Left renal pelvis (tissue), 4 donors: ENCODE measurements at regions not wholly inside any gene's neighbourhood (a gene's known extent, or its start where the extent isn't known, plus 50 kb on each side); places are given as distances from the start of the nearest gene placed in this dataset.
A peak's percentile ranks its signal among the peaks of the same experiment; 100 is the strongest.
"Not testable (repeated sequence)": the region's sequence is repeated elsewhere in the genome, so short reads cannot be mapped to it uniquely, and the experiment has no call there.

Experiments used
- DNase-seq, 4 donors: peaks; one replicate each; pipeline ENCODE4 v3.0.0-alpha.2; 2013; ENCODE audit warnings: low read depth in 4 of 4, low spot score in 3 of 4

- no peak for DNase-seq
Observed at GRCh38 chr2:37802211-37802752, 122.8 kb upstream of the RMDN2 start.

DNA sequence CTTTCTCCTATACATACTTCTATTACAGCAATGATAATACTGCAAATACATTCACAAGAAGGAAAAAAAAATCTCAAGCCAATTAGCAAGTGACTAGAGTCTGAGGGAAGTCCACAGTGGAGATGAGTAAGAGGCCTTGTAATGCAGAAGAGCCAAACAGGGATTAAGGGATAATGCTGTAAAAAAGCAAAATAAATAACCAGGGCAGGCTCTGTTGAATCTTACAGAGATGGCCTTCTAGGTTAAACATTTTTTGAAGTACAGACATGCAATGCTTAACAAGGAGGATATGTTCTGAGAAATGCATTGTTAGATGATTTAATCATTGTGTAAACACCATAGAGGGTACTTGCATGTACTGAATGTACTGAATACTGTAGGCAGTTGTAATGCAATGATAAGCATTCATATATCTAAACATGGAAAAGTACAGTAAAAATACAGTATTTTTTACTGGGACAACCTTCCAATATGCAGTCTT is 122.1 kb upstream of the RMDN2 start:
- DNase-seq = no peak

DNA sequence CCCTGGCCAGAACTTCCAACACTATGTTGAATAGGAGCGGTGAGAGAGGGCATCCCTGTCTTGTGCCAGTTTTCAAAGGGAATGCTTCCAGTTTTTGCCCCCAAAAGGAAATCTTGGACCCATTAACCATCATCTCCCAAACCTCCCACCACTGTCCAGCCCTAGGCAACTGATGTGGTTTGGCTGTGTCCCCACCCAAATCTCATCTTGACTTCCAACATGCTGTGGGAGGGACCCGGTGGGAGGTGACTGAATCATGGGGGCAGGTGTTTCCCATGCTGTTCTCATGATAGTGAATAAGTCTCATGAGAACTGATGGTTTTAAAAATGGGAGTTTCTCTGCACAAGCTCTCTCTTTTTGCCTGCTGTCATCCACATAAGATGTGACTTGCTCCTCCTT is 119.1 kb upstream of the RMDN2 start:
- not testable (repeated sequence) for DNase-seq

- no peak for DNase-seq
Observed at GRCh38 chr2:37809525-37809924, 115.6 kb upstream of the RMDN2 start.

- no peak for DNase-seq
Observed at GRCh38 chr2:37809931-37810570, 115.0 kb upstream of the RMDN2 start.

DNA sequence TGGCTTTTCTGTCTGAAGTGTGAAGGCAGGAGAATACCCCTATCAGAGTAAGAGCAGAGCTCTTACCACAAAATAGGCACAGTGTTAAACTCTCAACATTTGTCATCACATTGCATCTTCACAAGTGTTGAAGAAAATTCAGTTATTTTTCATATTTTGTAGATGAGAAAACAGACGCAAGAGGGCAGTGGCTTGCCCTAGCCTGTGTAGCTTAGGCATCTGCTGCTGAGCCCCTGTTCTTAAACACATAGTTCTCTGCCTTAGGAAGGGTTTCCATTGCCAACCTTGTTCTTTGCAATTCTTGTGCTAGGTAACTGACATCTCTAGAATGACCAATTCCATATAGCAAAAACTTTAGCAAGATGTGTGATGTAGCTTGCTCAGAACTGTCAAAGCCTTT is 112.7 kb upstream of the RMDN2 start:
- no peak for DNase-seq

DNA sequence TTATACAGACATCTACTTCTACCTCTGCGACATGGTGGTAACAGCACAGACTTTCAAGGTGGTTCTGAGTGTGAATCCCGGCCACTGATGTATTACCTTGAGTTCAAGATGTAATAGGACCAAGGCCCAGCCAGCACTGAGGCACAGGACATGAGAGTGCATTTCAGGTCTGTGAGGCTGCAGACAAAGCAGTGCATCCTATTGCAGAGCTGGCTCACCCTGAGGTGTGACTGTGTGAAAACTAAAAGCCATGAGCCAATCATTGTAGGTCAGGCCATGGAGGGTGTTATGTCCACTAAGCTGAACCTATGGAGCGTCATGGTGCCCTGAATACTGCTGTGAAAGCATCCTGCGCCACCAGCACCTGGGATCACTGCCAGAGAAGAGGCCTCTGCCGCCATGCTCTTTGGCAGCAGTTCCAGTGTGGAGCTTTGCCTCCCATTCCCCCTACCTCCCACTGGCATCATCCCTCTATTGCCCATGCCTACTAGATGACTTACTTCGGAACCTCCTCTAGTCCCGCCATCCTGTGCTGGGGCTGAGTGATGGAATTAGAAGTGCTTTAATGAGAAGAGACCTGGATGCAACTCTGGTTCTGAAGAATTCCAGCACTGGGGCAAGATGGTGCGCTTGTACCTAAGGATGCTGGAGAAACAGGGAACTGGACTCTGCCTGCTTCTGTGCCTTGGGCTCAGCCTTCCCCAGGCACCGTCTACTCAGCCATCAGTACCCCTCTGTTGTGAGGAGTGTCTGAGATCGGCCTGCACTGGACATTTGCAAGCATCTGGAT is 112.0 kb upstream of the RMDN2 start:
- DNase-seq = no peak

GRCh38 chr2:37816036-37816435 is 109.1 kb upstream of the RMDN2 start:
- DNase-seq = no peak

GRCh38 chr2:37816686-37817085 is 108.4 kb upstream of the RMDN2 start:
- DNase-seq = no peak

DNA sequence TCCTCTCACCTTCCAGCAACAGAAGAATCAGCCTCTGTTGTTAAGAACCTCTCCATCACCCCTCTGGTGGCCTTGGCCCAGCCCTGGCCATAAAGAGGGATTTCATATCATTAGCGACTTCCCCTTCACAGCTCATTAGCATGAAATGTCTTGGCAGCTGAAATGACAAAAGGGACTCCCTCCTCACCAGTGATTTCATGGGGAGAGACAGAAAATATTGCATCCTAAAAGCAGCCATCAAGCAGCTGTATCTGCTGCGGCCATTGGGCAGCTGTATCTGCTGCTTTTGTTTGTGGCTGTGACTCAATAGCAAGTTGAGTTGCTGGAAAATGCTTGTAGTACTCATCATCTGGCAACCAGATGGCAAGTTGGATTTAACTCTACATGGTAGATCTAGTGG is 105.9 kb upstream of the RMDN2 start:
- no peak for DNase-seq

DNA sequence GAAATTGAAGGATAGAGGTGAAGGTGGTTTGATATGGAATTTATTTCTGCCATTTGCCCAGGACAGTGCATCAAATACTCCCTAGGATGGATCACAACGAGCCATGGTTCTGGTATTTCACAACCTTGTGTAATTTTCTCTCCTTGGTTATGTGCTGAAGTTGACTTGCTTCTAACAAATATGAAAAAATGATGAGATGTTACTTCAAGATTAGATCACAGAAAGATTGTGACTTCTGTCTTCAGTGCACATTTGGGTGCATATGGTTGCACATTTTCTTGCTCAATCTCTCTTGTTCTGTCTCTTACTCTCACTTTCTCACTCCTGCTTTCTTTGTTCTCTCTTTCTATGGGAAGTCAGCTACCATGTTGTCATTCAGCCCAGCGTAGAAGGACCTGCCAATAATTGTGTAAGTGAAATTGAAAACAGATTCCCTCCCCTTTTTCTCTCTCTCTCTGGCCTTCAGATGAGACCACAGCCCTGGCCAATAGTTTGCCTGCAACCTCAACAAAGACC is 104.6 kb upstream of the RMDN2 start:
- DNase-seq = no peak

- DNase-seq = no peak
Observed at GRCh38 chr2:37825586-37825985, 99.5 kb upstream of the RMDN2 start.

DNA sequence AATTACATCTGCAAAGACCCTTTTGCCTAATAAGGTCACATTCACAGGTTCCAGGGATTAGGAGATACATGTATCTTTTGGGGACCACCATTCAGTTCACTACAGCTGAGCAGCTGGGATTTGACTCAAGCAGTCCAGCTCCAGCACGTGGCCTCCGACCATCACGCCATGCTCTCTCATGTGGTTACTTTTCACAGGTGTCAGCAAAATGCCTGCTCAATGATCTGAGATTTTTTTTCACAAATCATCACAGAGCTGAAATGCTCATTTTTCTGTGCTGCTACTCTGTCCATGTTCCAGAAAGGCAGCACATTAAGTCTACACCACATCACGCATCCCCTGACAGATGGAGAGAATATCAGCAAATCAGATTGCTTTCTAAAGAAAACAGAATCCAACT is 98.5 kb upstream of the RMDN2 start:
- DNase-seq = no peak

- DNase-seq = no peak
Observed at GRCh38 chr2:37827455-37827854, 97.6 kb upstream of the RMDN2 start.

DNA sequence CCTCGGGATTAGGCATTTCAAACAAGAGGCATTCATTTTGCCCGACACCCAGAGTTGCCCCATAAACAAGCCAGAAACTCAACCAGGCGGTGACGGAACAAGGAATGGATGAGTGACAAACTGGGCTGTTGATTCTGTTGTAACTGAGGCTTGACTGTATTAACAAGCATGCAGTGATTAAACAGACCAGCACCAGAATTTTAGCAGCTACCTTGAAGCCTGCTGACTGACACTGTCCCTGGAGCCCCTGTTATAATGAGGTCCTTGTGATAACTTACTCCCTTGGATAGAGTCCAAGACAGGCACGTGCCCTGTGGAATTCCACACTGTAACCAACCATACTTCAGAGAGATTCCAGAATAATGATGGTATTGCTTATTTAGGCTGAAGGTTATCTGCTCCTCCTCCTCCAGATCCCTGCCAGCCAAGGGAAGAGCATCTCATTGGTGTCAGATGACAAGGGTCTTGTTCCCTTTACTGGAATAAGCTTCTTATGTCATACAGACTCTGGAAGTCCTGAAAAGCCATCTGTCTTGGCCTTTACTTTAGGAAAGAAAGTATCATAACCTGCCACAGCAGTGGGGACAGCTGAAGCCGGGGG is 97.1 kb upstream of the RMDN2 start:
- DNase-seq = no peak

- DNase-seq = no peak
Observed at GRCh38 chr2:37829202-37829601, 95.9 kb upstream of the RMDN2 start.

DNA sequence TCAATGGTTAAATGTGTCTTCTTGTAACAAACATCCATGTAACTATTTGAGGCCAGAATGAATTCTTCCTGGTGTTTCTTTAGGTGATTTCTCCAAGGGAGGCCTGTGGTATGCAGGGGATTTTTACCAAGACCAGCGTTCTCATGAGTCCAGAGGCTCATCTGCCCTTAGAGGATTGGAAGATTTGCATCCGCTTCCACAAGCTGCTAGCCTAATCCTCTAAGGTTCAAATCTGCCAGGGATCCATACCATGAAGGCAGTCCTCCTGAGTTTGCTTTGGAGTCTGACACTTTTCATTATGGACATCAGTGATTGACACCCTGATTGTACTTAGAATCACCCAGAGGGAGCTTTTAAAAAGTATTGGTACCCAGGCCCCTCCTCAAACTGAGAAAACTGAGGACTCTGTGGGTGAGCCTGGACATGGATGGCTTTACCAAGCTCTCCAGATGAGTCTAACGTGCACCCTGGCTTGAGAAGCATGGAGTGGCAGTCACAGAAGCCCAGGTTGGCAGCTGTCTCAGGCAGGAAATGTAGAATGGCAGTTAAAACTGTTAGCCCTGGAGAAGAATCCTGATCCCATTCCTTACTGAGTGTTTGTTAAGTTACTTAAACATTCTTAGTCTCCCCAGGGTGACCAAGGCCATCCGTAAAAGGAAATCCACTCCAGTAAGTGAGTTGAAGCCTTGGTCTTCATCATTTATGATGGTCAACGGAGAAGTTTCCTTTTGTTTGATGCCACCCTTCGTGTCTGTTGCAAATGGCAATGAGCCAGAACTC is 95.3 kb upstream of the RMDN2 start:
- DNase-seq = no peak

- no peak for DNase-seq
Observed at GRCh38 chr2:37830636-37831035, 94.5 kb upstream of the RMDN2 start.

DNA sequence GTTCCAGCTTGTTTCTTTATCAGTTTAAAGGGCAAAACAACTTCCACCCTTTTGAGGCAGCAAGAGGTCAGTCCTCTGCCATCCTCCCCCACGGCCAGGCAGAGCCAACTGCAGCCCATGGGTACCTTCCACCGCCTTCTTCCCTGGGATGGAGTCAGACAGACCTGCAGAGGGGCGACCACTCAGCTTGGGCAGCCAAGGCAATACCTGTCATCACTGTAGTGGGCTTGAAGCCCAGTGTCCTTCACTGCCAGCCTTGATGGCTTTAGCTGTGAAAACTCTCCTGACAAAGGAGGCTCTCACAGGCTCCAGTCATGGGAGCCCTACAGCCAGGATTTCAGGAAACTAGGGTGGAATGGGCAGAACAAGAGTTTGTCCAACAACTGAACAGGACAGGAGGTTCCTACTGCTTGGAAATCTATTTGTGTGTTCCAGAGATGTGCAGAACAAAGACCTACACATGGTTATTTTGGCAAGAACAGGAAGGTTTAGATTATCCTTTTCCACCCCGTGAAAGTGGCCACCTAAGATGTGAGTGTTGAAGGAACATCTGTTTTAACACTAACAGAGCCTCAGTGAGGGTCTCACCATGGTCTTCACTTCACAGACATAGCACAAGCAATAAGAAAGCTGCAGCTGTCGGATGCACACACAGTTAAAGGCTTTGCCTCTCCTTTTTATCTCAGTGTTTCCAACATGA is 93.9 kb upstream of the RMDN2 start:
- DNase-seq = no peak

GRCh38 chr2:37832590-37833197 is 92.4 kb upstream of the RMDN2 start:
- DNase-seq = peak; percentile 57 to 72 (median 69)
